Hepatocyte (in vitro differentiated cells): ENCODE measurements at regions not wholly inside any gene's neighbourhood (a gene's known extent, or its start where the extent isn't known, plus 50 kb on each side); places are given as distances from the start of the nearest gene placed in this dataset.

Experiments
- CTCF ChIP-seq: fragments of 200-600 bp; sonication (generic); IDR thresholded peaks from 2 replicates; pipeline ENCODE4 v1.5.1; 2016; ENCODE audit warnings: antibody characterized with exemption, mild to moderate bottlenecking; ENCODE audit not compliant: poor library complexity
- EZH2phosphoT487 ChIP-seq: fragments of 200-600 bp; sonication (generic); IDR thresholded peaks from one replicate; pipeline ENCODE4 v1.6.1; 2018; ENCODE audit warnings: antibody characterized with exemption, mild to moderate bottlenecking, low read depth, moderate library complexity; ENCODE audit not compliant: unreplicated experiment, severe bottlenecking

GRCh38 chr21:32886339-32886738, 114.8 kb upstream of the PAXBP1 start:
- no peak for TF ChIP-seq CTCF
- TF ChIP-seq EZH2phosphoT487, result no peak
